ENCODE measurements at regions not wholly inside any gene's neighbourhood (a gene's known extent, or its start where the extent isn't known, plus 50 kb on each side); places are given as distances from the start of the nearest gene placed in this dataset.

DNA sequence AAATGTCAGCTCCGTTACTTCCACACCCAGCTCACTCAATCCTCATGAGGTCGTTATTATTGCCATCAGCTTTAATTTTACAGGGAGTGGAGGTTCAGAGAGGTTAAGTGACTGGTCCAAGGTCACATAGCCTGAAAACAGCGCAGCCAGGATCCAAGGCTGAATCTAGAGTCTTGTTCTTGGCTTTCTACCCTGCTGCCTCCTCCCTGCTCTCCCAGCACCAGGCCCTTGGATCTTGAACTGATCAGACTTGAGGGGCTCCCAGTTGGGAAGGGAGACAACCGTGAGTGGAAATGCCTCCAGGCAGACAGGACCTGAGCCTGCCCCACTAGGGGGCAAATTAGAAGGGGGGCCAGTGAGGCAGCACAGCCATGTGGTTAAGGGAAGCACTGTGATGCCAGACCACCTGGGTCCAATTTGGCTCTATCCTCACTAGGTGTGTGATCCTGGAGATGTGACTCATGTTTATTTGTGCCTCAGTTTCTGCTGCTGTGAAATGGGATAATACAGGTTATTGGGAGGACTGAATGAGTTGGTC is 135.6 kb upstream of the PTPN1 start:
- TF ChIP-seq, protein P1, sequence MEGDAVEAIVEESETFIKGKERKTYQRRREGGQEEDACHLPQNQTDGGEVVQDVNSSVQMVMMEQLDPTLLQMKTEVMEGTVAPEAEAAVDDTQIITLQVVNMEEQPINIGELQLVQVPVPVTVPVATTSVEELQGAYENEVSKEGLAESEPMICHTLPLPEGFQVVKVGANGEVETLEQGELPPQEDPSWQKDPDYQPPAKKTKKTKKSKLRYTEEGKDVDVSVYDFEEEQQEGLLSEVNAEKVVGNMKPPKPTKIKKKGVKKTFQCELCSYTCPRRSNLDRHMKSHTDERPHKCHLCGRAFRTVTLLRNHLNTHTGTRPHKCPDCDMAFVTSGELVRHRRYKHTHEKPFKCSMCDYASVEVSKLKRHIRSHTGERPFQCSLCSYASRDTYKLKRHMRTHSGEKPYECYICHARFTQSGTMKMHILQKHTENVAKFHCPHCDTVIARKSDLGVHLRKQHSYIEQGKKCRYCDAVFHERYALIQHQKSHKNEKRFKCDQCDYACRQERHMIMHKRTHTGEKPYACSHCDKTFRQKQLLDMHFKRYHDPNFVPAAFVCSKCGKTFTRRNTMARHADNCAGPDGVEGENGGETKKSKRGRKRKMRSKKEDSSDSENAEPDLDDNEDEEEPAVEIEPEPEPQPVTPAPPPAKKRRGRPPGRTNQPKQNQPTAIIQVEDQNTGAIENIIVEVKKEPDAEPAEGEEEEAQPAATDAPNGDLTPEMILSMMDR (IDR thresholded peaks at IDR 0.05; ENCODE audit: borderline replicate concordance, extremely low read depth, low read length, poor library complexity, severe bottlenecking) = no peak
- TF ChIP-seq EZH2 (IDR thresholded peaks at IDR 0.05; ENCODE audit: borderline replicate concordance, low read depth, low read length, severe bottlenecking) = no peak

All from DND-41 (cell line).